H9 (cell line): ENCODE measurements at regions not wholly inside any gene's neighbourhood (a gene's known extent, or its start where the extent isn't known, plus 50 kb on each side); places are given as distances from the start of the nearest gene placed in this dataset.

Experiments
- DNase-seq: peaks from one replicate; pipeline ENCODE4 v3.0.0-alpha.2; 2017
- H2AFZ ChIP-seq: one replicate; pipeline ENCODE4 v1.6.1; 2013; ENCODE audit warnings: mild to moderate bottlenecking, low read length, control low read depth, moderate library complexity
- H2AK5ac ChIP-seq: 2 replicates; pipeline ENCODE4 v1.6.1; 2013; ENCODE audit warnings: low read length, control low read depth, mixed read lengths; ENCODE audit not compliant: insufficient read length
- H2BK120ac ChIP-seq: one replicate; pipeline ENCODE4 v1.6.1; 2013; ENCODE audit warnings: low read depth, mild to moderate bottlenecking, low read length, control low read depth, inconsistent platforms; ENCODE audit not compliant: poor library complexity, severe bottlenecking
- H2BK12ac ChIP-seq: 2 replicates; pipeline ENCODE4 v1.6.1; 2013; ENCODE audit warnings: low read length, control low read depth, mixed read lengths, low read depth; ENCODE audit not compliant: insufficient read length
- H2BK15ac ChIP-seq: 2 replicates; pipeline ENCODE4 v1.6.1; 2013; ENCODE audit warnings: low read depth, low read length, control low read depth
- H2BK20ac ChIP-seq: one replicate; pipeline ENCODE4 v1.6.1; 2013; ENCODE audit warnings: low read depth, mild to moderate bottlenecking, low read length, control low read depth, inconsistent platforms; ENCODE audit not compliant: poor library complexity, severe bottlenecking
- H2BK5ac ChIP-seq: 2 replicates; pipeline ENCODE4 v1.6.1; 2013; ENCODE audit warnings: low read length, control low read depth, mixed read lengths; ENCODE audit not compliant: insufficient read length
- H3K14ac ChIP-seq: 2 replicates; pipeline ENCODE4 v1.6.1; 2013; ENCODE audit warnings: low read length, control low read depth; ENCODE audit not compliant: insufficient read depth
- H3K18ac ChIP-seq: 2 replicates; pipeline ENCODE4 v1.6.1; 2013; ENCODE audit warnings: low read depth, mild to moderate bottlenecking, mixed read lengths, low read length, control low read depth; ENCODE audit not compliant: insufficient read length
- H3K23ac ChIP-seq: 2 replicates; pipeline ENCODE4 v1.6.1; 2013; ENCODE audit warnings: low read length, control low read depth, mixed read lengths, low read depth; ENCODE audit not compliant: insufficient read length
- H3K23me2 ChIP-seq: 2 replicates; pipeline ENCODE4 v1.6.1; 2013; ENCODE audit warnings: low read depth, mild to moderate bottlenecking, mixed read lengths, low read length, control low read depth; ENCODE audit not compliant: insufficient read length, poor library complexity, severe bottlenecking
- H3K27ac ChIP-seq: 2 replicates; pipeline ENCODE4 v1.5.1; 2013; ENCODE audit warnings: low read length, control low read depth, mixed read lengths, low read depth; ENCODE audit not compliant: insufficient read length
- H3K27me3 ChIP-seq: 2 replicates; pipeline ENCODE4 v1.6.1; 2013; ENCODE audit warnings: low read length, control low read depth, inconsistent platforms; ENCODE audit not compliant: insufficient read depth
- H3K4ac ChIP-seq: 2 replicates; pipeline ENCODE4 v1.6.1; 2013; ENCODE audit warnings: low read depth, mild to moderate bottlenecking, control low read depth, inconsistent platforms, low read length, moderate library complexity
- H3K4me1 ChIP-seq: 2 replicates; pipeline ENCODE4 v1.6.1; 2013; ENCODE audit warnings: low read length, control low read depth, inconsistent platforms; ENCODE audit not compliant: insufficient read depth
- H3K4me2 ChIP-seq: 2 replicates; pipeline ENCODE4 v1.6.1; 2013; ENCODE audit warnings: low read length, control low read depth, mixed read lengths; ENCODE audit not compliant: insufficient read length, insufficient read depth
- H3K56ac ChIP-seq: 2 replicates; pipeline ENCODE4 v1.6.1; 2013; ENCODE audit warnings: low read depth, mild to moderate bottlenecking, mixed read lengths, low read length, control low read depth; ENCODE audit not compliant: insufficient read length
- H3K79me1 ChIP-seq: 2 replicates; pipeline ENCODE4 v1.6.1; 2013; ENCODE audit warnings: low read depth, mild to moderate bottlenecking, moderate library complexity, low read length, control low read depth, inconsistent platforms; ENCODE audit not compliant: insufficient read depth, poor library complexity, severe bottlenecking
- H3K79me2 ChIP-seq: 2 replicates; pipeline ENCODE4 v1.6.1; 2013; ENCODE audit warnings: low read length, control low read depth, inconsistent platforms; ENCODE audit not compliant: insufficient read depth
- H3K9ac ChIP-seq: 2 replicates; pipeline ENCODE4 v1.6.1; 2013; ENCODE audit warnings: low read length, control low read depth, mixed read lengths; ENCODE audit not compliant: insufficient read length; ENCODE audit errors: extremely low read depth
- H3K9me3 ChIP-seq: one replicate; pipeline ENCODE4 v1.6.1; 2013; ENCODE audit warnings: low read depth, low read length, inconsistent platforms; ENCODE audit not compliant: control insufficient read depth
- H3T11ph ChIP-seq: one replicate; pipeline ENCODE4 v1.6.1; 2013; ENCODE audit warnings: mild to moderate bottlenecking, low read length, control low read depth, inconsistent platforms
- H4K20me1 ChIP-seq: one replicate; pipeline ENCODE4 v1.6.1; 2013; ENCODE audit not compliant: control insufficient read depth, insufficient read length, insufficient read depth
- H4K5ac ChIP-seq: 2 replicates; pipeline ENCODE4 v1.6.1; 2013; ENCODE audit warnings: low read depth, mild to moderate bottlenecking, mixed read lengths, low read length, control low read depth; ENCODE audit not compliant: insufficient read length
- H4K8ac ChIP-seq: replicated peaks from 2 replicates; pipeline ENCODE4 v1.6.1; 2013; ENCODE audit warnings: low read length, control low read depth, mixed read lengths, low read depth; ENCODE audit not compliant: insufficient read length
- H4K91ac ChIP-seq: 2 replicates; pipeline ENCODE4 v1.6.1; 2013; ENCODE audit warnings: low read depth, mild to moderate bottlenecking, moderate library complexity, mixed read lengths, low read length, control low read depth; ENCODE audit not compliant: insufficient read length
- H3K27ac Mint-ChIP-seq, 3 experiments: 2 replicates in 2 of 3; 3 replicates in 1 of 3; pipeline ENCODE4 v1.8.0; 2020 to 2021; ENCODE audit warnings: mixed read lengths in 3 of 3, mild to moderate bottlenecking in 1 of 3, moderate library complexity in 1 of 3
- H3K27me3 Mint-ChIP-seq: 2 replicates; pipeline ENCODE4 v1.8.0; 2021; ENCODE audit warnings: low read depth, mild to moderate bottlenecking, moderate library complexity, mixed read lengths
- H3K36me3 Mint-ChIP-seq, 3 experiments: 2 replicates in 2 of 3; 3 replicates in 1 of 3; pipeline ENCODE4 v1.8.0; 2020 to 2021; ENCODE audit warnings: low read depth in 3 of 3, mixed read lengths in 3 of 3; ENCODE audit not compliant: insufficient read depth in 1 of 3
- H3K4me1 Mint-ChIP-seq, 2 experiments: 2 replicates each; pipeline ENCODE4 v1.8.0; 2020; ENCODE audit warnings: mixed read lengths in 2 of 2
- H3K4me3 Mint-ChIP-seq, 2 experiments: 2 replicates in 1 of 2; 3 replicates in 1 of 2; pipeline ENCODE4 v1.8.0; 2020 to 2021; ENCODE audit warnings: mild to moderate bottlenecking in 2 of 2, mixed read lengths in 2 of 2, moderate library complexity in 1 of 2
- H3K9me3 Mint-ChIP-seq, 2 experiments: 2 replicates in 1 of 2; 3 replicates in 1 of 2; pipeline ENCODE4 v1.8.0; 2020; ENCODE audit warnings: mild to moderate bottlenecking in 2 of 2, mixed read lengths in 2 of 2, moderate library complexity in 1 of 2
- WGBS: extraction: QIAGEN DNeasy Blood & Tissue Kit; methylation state at CpG from one replicate; pipeline ENCODE4 v1.1.7; 2013; ENCODE audit warnings: missing lambda C conversion rate, low lambda C conversion rate, mixed read lengths; ENCODE audit not compliant: insufficient read length; ENCODE audit errors: extremely low coverage; 5-methylcytosine and 5-hydroxymethylcytosine counted together
- TF ChIP-seq, protein P1 (sequence below): fragments of 200-600 bp; sonication (generic); conservative IDR thresholded peaks from 3 replicates; pipeline ENCODE4 v1.8.0; 2021; ENCODE audit warnings: antibody characterized with exemption, mild to moderate bottlenecking

DNA sequence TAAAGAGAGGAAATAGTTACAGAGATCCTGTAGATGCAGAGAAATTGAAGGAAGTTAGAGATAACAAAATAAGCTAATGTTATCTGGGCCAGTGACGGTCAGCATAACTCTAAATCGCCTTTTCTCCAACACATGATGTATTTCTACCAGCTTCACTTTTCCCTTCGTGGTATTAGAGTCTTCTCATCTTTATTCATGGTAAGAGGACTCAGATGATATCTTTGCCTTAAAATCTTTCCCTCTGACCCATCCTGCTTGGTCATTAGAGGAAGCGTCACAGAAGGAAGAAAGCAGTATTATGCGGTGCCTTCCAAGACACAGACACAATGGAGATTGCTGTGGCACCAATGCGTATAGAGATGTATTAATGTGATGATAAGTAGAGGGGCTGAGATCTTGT, 320.7 kb upstream of the GOLIM4 start:
- H3K27me3 ChIP-seq: no peaks in the 10 kb centered on the region
- no peak overlapping the region for H2BK20ac ChIP-seq
- peaks cover 3% of the 10 kb centered on the region; the same call in 1 of the 2 replicates for H3K4me1 ChIP-seq
- no peak overlapping the region for H3K56ac ChIP-seq
- H3K18ac ChIP-seq: no peak overlapping the region
- H3T11ph ChIP-seq: no peak overlapping the region
- H4K8ac ChIP-seq: no peak overlapping the region
- no peaks in the 10 kb centered on the region for H3K9me3 ChIP-seq
- no peaks in the 10 kb centered on the region for H3K79me1 ChIP-seq
- no peak overlapping the region for H4K5ac ChIP-seq
- TF ChIP-seq, protein P1, sequence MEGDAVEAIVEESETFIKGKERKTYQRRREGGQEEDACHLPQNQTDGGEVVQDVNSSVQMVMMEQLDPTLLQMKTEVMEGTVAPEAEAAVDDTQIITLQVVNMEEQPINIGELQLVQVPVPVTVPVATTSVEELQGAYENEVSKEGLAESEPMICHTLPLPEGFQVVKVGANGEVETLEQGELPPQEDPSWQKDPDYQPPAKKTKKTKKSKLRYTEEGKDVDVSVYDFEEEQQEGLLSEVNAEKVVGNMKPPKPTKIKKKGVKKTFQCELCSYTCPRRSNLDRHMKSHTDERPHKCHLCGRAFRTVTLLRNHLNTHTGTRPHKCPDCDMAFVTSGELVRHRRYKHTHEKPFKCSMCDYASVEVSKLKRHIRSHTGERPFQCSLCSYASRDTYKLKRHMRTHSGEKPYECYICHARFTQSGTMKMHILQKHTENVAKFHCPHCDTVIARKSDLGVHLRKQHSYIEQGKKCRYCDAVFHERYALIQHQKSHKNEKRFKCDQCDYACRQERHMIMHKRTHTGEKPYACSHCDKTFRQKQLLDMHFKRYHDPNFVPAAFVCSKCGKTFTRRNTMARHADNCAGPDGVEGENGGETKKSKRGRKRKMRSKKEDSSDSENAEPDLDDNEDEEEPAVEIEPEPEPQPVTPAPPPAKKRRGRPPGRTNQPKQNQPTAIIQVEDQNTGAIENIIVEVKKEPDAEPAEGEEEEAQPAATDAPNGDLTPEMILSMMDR: no peak
- no peak for DNase-seq
- no peak overlapping the region for H2BK5ac ChIP-seq
- no peak overlapping the region for H2AK5ac ChIP-seq
- no peaks in the 10 kb centered on the region for H3K79me2 ChIP-seq
- H3K27ac ChIP-seq: no peak overlapping the region
- no peaks in the 10 kb centered on the region for H4K20me1 ChIP-seq
- no peaks in the 10 kb centered on the region for H3K27me3 Mint-ChIP-seq
- no peak overlapping the region for H3K9ac ChIP-seq
- H2BK120ac ChIP-seq: no peak overlapping the region
- no peak overlapping the region for H4K91ac ChIP-seq
- H3K9me3 Mint-ChIP-seq: no peaks in the 10 kb centered on the region
- no CpG with 5 or more reads among the region's 6 CpGs for WGBS
- peaks cover 22% of the 10 kb centered on the region in 2 experiments for H3K4me1 Mint-ChIP-seq
- H3K36me3 Mint-ChIP-seq: no peaks in the 10 kb centered on the region
- no peak overlapping the region for H3K4ac ChIP-seq
- H2AFZ ChIP-seq: no peak overlapping the region
- no peak overlapping the region for H3K14ac ChIP-seq
- H3K4me3 Mint-ChIP-seq: no peak overlapping the region
- no peak overlapping the region for H2BK12ac ChIP-seq
- no peak overlapping the region for H3K4me2 ChIP-seq
- no peak overlapping the region for H3K27ac Mint-ChIP-seq
- H2BK15ac ChIP-seq: no peak overlapping the region
- no peak overlapping the region for H3K23ac ChIP-seq
- H3K23me2 ChIP-seq: no peaks in the 10 kb centered on the region
